GDM1 (cell line): ENCODE measurements at regions not wholly inside any gene's neighbourhood (a gene's known extent, or its start where the extent isn't known, plus 50 kb on each side); places are given as distances from the start of the nearest gene placed in this dataset.
"Not testable (repeated sequence)": the region's sequence is repeated elsewhere in the genome, so short reads cannot be mapped to it uniquely, and the experiment has no call there.

Source experiments
- DNase-seq: peaks from one replicate; lab custom pipeline; 2025; lab: John Stamatoyannopoulos, UW

DNA sequence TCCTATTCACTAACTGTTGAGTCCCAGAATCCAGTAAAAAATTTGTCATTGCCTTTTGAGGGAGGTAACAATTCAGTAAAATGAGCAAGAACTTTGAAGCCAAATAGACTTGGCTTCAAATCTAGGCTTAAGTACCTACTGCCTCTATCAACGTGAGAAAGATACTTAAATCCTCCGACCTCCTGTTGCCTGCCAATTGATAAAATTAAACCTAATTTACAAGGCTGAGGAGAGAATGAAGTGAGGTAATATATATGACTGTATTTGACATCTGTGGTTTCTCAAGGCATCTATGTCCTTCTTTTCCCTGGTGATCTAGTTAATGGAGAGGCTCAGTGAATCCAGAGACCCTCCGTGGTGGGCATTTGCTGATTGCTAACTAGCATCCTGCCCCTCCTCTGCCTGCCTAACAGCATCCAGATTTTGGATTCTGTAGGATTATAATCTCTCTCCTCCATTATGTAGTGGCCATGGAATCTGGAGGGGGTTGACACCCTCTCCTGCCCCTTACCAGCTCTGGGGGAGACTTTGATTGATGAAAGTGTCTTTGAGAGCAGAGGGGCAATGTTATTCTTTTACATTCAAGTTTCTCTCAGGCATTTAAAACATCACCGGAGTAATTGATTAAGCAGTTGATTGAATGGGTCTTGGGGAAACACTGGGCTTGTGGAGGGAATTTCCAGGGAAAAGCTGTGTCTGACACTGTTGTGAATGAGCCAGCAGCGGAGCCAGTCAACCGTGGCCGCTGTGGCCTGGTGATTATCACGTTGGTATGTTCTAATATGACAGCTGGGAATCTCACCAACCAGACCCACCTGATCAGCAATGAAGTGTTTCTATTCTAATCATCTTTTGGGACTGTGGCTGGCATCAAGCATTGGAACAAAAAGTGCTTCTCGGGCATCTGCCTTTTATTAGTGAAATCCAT, 140.7 kb upstream of the FAM78B start:
- no peak for DNase-seq

DNA sequence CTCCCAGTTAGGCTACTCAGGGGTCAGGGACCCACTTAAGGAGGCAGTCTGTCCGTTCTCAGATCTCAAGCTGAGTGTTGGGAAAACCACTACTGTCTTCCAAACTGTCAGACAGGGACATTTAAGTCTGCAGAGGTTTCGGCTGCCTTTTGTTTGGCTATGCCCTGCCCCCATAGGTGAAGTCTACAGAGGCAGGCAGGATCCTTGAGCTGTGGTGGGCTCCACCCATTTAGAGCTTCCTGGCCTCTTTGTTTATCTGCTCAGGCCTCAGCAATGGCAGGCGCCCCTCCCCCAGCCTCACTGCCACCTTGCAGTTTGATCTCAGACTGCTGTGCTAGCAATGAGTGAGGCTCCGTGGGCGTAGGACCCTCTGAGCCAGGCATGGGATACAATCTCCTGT, 149.5 kb upstream of the FAM78B start:
- DNase-seq = not testable (repeated sequence)

DNA sequence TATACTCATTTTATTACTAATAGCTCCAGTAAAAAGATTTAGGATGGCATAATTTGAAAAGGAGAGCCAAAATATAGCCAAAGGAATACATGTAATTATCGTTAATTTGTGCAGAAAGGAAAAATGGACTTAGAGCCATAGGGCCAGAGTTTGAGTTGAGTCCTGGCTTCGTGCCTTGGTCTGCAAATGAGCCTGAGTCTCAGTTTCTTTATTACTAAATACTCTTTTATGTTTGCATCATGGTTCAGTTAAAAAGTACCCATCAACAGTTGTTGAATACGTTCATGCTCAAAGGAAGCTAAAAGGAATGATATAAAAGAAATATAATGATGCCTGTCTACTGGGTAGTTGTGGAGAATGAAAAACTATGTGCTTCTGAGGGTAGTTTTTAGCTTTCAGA, 155.7 kb upstream of the FAM78B start:
- DNase-seq = no peak

DNA sequence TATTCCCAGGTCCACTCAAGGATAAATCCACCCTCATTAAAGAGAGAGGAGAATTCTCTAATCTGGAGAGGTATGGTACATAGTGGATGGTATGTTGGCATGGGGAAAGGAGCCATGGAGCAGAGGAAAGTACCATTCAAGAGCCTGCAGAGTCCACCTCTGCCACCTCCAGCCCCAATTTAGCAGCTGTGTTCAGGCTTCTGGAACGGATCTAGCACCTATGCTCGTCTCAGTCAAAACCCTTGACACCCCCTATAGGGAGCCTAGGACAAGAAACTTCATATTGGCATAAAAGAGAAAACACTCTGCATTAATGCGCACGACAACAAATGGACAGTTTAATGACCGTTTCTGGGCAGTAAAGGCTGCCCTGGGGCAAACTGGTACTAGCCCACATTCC, 161.1 kb upstream of the FAM78B start:
- DNase-seq = no peak

DNA sequence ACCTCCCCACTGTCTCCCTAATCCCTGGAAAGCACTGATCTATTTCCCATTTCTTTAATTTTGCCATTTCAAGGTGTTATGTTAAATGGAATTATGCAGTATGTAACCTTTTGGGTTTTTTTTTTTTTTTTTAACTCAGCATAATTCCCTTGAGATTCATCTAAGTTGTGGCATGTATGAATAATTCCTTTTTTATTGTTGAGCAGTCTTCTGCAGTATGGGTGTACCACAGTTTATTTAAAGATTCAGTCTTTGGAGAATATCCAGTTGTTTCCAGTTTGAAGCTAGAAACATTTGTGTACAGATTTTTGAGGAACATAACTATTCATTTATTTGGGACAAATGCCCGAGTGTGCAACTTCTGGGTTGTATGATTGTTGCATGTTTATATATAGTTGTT, 162.2 kb upstream of the FAM78B start:
- no peak for DNase-seq

DNA sequence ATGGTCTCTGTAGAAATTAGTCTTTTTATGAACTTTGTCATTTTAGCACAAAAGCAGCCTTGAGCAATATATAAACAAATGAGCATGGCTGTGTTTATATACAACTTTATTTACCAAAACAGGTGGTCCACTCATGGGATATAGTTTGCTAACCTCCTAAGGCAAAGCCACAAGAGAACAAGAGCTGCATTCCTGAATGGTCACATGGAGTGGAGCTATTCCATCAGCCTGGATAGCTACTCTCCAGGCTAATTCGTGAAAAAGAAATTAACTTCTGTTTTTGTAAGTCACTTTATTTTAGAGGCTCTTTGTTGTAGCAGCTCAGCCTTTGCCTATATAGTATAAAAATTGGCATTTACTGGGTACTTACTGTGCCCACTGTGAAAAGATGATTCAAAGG, 163.3 kb upstream of the FAM78B start:
- DNase-seq = no peak

DNA sequence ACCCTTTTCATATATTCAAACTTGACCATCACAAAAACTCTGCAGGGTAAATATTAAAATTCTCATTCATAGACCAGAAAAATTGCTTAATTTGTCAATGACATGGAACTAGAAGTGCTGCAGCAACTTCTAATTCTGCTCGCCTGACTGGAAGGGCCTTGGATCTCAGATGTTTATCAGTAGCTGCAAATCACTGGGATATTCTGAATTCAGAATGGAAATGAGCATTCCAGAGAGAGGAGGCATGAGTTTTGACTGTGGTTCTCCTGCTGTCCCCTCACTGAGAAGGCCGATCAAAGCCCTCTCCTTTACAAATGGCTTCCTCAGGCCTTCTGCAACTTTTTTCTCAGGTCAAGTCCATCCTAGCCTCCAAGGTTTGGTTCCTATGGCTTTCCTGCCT, 171.3 kb upstream of the FAM78B start:
- DNase-seq = no peak

DNA sequence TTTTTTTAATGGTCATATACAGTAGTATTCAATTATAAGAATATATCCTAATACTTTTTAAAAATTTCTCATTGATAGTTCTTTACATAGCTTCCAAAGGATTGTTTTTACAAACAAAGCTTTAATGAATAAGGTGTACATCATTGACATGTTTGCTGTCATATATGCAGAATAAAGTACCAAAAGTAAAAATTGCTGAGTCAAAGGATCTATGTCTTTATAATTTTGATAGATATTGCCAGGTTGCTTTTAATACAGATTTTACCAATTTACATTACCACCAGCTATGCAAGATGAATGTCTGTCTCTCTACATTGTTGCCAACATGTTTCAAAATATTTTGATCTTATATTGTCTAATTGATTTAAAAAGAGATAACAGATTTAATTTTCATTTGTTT, 173.9 kb upstream of the FAM78B start:
- no peak for DNase-seq

DNA sequence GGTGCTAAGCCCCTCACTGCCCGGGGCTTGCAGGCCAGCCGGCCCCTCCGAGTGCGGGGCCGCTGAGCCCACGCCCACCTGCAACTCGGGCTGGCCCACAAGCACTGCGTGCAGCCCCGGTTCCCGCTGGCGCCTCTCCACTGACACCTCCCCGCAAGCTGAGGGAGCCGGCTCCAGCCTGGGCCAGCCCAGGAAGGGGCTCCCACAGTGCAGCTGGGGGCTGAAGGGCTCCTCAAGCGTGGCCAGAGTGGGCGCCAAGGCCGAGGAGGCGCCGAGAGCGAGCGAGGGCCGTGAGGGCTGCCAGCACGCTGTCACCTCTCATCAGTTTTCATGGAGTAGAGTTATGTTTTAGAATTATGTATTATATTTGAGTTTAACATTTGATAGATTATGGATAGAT, 176.5 kb upstream of the FAM78B start:
- DNase-seq = no peak

DNA sequence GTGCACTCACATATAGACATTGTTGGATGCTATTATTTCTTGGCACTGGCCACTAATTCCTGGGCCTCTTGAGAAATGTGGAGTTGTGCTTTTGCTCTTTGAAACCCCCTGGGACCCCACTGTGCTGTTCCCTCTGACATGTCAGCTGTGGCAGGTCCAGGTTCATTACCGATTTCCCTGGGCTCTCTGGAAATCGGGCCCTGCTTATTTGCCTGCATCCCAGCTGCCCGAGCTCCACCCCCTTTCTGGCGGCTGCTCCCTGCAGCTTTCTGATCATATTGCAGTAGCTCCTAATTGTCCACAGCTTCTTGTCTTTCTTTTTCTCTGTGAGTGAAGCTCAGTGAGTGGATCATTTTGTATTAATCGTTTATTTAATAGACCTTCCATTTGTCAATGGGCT, 183.7 kb upstream of the FAM78B start:
- no peak for DNase-seq

DNA sequence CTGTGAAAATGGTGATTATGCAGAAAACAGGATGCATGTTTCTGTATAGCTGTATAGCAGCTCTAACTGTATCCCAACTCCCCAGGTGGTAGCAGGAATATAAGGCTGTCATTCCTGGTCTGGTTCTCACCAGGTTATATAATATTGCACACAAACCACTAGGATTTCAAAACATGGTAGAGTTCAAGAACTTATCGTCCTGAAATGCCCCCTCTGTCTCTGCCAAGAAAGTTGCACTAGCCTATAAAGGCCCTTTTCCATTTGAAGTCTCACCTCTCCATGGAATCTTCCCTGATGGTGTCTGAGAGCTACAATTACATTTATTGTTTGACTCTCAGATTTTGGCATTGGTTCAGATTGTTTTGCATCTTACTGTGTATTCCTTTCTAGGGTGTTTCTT, 184.9 kb upstream of the FAM78B start:
- no peak for DNase-seq

DNA sequence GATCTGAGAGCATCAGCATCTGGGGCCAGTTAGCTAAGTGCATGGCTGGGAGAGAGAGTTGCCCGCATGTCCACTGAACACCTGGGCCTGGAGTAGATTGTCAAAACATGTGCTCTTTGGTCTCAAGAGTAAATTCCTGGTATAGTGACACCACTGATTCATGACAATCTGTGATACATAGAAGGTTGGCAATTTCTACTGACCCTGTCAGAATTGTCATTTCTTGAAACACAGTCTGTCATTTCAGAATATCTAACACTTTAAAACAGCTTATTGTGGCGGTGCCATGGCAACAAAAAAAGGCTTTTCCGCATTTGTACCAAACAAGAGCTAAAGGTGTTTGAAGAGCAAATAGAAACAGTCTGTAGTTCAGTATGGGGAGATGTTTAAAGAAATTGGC, 186.4 kb upstream of the FAM78B start:
- no peak for DNase-seq

DNA sequence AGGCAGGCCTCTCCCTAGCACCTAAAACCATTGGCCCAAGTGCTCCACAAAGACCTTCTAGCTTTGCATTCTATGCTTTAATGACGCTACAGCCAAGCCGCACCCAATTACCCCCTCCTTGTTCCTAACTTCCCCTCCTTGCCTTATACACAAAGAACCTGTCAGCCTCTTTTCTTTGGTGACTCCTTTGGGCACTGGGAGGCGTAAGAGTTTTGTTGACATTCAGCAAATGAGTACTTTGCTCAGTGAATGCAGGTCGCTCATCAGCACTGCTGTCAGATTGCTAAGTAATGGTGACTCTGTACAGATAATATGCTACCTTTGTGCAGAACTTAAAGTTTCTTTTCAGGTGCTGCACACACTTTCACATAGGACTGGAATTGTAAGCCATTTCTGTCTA, 187.6 kb upstream of the FAM78B start:
- DNase-seq = no peak

DNA sequence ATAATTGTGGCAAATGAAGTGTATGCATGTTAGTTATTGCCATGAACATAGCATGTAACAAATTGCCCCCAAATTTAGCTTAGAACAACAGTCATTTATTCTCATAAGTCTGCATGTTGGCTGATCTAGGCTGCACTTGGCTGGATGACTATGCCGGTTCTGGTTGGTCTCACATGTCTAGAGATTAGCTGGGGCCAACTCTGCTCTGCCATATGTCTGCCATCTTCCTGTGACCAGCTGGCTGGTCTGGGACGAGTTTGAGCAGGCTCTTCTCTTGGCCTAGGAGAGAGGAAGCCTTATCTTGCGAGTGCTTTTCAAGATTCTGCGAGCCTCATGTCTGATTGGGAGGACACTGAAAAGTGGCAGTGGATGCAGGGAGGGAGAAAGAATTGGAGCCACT, 198.3 kb upstream of the FAM78B start:
- DNase-seq = no peak

DNA sequence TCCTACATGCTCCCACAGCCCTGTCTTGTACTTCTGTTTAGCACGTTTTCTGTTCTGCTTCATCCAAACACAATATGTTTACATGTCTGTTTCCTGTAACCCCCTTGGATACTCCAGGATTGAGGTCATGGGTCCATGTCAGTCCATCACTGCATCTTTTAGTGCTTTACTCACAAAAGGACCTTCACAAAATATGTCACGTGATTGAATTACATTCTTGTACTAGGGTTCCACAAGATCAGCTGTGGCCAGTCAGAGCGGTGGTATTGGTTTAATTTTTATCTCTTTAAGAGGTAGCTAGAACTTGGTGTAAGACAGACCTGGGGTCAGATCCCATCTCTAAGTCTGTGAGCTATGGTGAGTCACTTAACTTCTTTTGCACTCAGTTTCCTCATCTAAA, 201.2 kb upstream of the FAM78B start:
- DNase-seq = no peak

DNA sequence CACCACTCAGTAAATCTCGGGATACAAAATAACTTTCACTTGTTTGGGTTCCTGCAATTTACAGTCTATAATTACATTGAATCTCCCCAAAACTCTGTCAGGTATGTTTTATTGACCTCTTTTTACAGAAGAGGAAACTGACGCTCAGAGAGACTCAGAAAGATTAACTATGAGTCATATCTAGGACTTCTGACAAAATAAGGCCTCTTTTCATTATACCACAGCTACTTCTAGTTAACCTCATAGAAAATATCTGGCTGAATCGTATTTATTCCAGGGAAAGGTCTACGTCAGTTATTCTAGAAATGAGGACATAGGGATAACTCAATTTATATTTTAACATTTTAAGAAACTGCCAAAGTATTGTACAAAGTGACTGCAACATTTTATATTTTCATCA, 211.1 kb upstream of the FAM78B start:
- no peak for DNase-seq

DNA sequence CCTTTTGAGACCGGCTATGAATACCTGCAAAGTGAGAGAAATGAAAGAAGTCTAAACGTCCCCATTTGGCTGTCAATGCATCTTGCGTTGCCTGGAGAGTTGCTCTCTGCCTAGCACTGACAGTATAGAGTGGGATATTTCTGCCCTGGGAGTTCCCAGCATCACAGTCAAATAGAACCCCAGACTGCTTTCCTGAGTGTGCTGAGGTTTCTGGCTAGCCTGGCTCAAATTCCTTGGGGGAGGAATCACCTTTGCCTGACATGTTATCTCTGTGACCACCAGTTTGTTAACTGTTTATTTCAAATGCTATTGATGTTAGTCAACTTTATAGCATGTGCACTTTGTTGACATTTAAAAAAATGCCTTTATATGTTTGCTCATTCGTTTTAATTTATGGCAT, 212.0 kb upstream of the FAM78B start:
- DNase-seq = no peak

DNA sequence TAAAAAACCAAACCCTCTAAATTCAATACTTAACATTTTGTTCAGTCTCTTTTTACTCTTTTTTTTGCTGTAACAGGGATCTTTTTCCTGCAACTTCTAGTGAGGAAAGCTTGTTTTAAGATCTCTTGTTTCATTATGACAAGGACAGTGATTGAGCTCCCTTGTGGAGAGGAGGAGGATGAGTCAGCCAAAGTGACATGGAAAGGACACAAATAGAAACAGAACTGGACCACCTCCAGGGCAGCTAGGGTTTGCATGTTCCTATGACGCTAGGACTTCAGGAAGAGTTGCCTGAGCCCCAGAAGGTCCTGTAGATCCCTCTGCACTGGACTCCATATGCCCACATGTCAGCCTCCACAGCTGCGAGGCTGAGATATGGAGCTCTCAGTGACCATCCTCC, 212.6 kb upstream of the FAM78B start:
- DNase-seq = no peak

DNA sequence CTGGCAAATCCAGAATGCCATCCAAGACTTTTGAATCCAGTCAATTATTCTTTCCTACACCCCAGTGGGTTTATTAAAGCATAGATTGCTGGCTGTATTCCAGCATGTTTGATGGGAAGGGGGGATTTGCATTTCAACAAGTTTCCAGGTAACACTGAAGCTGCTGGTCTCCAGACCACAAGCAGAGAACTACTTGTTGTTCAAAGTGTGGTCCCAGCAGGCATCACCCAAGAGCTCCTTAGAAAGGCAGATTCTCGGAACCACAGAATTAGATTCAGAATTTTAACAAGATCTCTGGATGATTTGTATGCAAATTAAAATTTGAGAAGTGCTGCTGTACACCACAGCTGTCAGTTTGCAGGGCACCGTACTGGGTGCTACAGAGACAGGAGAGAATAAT, 216.3 kb upstream of the FAM78B start:
- no peak for DNase-seq

DNA sequence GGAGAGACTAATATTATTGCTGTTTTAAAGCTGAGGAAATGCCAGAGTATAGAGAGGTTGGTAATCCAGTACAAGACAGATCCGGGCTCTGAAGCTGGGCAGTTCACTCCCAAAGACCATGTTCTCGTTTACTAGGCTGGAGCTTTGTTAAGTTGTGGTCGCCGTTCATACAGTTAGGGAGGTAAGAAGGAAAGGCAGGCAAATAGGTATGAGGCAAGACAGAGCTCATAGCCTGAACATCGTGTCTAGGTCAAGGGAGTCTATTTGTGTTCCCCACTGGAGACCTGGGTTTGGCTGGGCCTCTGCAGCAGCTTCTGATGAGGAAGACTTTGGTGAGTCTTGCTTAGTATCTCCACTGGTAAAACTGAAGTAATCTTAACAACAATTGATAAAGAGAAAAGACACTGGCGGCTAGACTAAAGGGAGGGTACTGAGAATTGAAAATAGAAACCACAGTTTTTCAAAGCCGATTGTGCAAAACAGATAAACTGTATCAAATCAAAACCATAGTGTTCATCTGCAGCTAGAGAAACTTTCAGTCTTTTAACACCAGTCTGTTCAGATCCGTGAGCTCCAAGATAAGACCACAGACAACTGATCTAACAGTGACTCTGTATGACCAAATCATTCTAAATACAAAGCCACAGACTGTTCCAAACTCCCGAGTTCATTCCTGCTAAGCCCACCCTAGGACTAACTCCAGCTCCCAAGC, 217.0 kb upstream of the FAM78B start:
- no peak for DNase-seq

DNA sequence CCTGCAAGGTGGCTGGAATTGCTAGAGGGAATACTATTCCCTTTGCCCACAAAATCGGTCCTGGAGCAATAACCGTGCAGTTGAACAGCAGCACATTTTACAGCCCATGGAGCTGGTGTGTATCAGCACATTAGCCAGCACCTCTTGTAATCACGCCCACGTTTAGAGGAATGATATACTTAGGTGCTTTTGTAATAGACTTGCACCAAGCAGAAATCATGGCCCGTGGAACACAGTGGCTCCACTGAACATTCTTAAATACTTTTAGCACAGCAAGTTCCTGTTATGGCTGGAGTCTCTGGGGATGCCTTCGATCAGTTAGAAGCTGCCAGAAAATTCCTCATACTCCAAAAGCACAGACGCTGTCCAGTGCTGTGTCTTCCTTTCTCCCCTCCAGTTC, 218.1 kb upstream of the FAM78B start:
- no peak for DNase-seq

DNA sequence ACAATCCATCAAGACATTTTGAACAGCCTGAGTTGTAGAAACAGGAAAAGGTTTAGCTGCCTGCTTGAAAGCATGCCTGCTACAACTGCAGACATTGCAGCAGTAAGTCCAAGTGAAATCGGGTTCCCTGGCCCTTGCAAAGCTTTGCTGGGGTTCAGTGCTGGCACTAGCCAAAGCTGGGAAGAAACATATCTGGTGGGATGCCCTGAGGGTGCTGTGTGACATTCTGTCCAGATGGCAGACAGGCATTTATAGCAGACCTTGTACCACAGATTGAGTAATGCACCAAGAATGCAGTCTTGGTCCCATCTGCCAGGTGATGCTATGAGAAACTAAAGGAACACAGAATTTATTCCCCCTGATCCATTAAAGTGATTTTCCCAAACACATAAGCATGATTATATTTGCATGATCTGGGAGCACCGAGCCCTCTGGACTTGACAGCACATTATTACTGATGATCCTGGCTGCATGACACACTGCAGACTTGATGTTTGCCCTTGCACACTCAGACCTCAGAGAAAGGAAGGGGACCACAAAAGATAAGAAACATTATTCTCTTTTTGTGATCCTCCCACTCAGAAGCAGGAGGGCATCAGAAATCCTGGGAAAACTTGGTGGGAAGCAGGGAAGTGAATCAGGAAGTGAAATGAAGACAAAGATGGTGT, 223.7 kb upstream of the FAM78B start:
- DNase-seq = no peak
